ENCODE measurements at regions not wholly inside any gene's neighbourhood (a gene's known extent, or its start where the extent isn't known, plus 50 kb on each side); places are given as distances from the start of the nearest gene placed in this dataset.

GRCh38 chr20:56718816-56719215, 89.7 kb downstream of the TFAP2C start:
- Histone ChIP-seq H4K20me1 (ENCODE audit: insufficient read depth) (no peaks in the 10 kb centered on the region), H3K27me3 (ENCODE audit: insufficient read depth, low read length) (no peaks in the 10 kb centered on the region), H3K4me2 (ENCODE audit: low read length) (no peak overlapping the region), H3K27ac (ENCODE audit: low read depth, low read length) (no peak overlapping the region), H3K9ac (ENCODE audit: low read length) (no peak overlapping the region), H3K9me3 (ENCODE audit: control insufficient read depth in 1 of 2, insufficient read depth in 1 of 2, low read depth in 1 of 2, low read length in 2 of 2) (no peaks in the 10 kb centered on the region), H3K36me3 (ENCODE audit: control insufficient read depth in 1 of 2, insufficient read depth in 2 of 2, low read length in 2 of 2) (no peaks in the 10 kb centered on the region), H3K9me2 (ENCODE audit: insufficient read depth) (no peaks in the 10 kb centered on the region), H2AFZ (ENCODE audit: low read depth, low read length, poor library complexity, severe bottlenecking) (no peak overlapping the region), H3K4me1 (ENCODE audit: control insufficient read depth in 1 of 2, insufficient read depth in 2 of 2, low read length in 2 of 2) (no peaks in the 10 kb centered on the region), H3K4me3 (replicated peaks in 1 of 2; ENCODE audit: low read depth in 1 of 2, low read length in 2 of 2) (no peak overlapping the region), H3K79me2 (ENCODE audit: insufficient read depth, low read length) (no peaks in the 10 kb centered on the region)
- POLR2A ChIA-PET, result no interaction called here
- CTCF ChIA-PET, result no interaction called here
- intact Hi-C loops (cut with micrococcal nuclease), result no loop called here
- TF ChIP-seq JUND (IDR thresholded peaks at IDR 0.05) (no peak), ZBTB33 (IDR thresholded peaks at IDR 0.05; ENCODE audit: extremely low read depth, insufficient replicate concordance, low read length) (no peak), CBX3 (IDR thresholded peaks at IDR 0.05; ENCODE audit: low read depth) (no peak), EZH2 (IDR thresholded peaks at IDR 0.05) (no peak), ELF1 (IDR thresholded peaks at IDR 0.05; ENCODE audit: borderline replicate concordance, low read depth) (no peak), MAX (IDR thresholded peaks at IDR 0.05) (no peak), TCF7L2 (IDR thresholded peaks at IDR 0.05; ENCODE audit: borderline replicate concordance, extremely low read depth, insufficient read depth, insufficient read length) (no peak), SIN3A (IDR thresholded peaks at IDR 0.05; ENCODE audit: low read depth) (no peak), POLR2A (IDR thresholded peaks at IDR 0.05; ENCODE audit: borderline replicate concordance, extremely low read depth, insufficient read depth, insufficient read length) (no peak), POLR2AphosphoS5 (IDR thresholded peaks at IDR 0.05; ENCODE audit: low read depth, low read length) (no peak), EGR1 (IDR thresholded peaks at IDR 0.05; ENCODE audit: low read depth) (no peak), CEBPB (IDR thresholded peaks at IDR 0.05; ENCODE audit: low read depth) (no peak), FOSL1 (IDR thresholded peaks at IDR 0.05; ENCODE audit: low read depth) (no peak), SRF (IDR thresholded peaks at IDR 0.05; ENCODE audit: low read depth) (no peak), YY1 (IDR thresholded peaks at IDR 0.05; ENCODE audit: extremely low read depth, insufficient replicate concordance, low read depth, low read length) (no peak), ATF3 (IDR thresholded peaks at IDR 0.05) (no peak), RAD21 (IDR thresholded peaks at IDR 0.05; ENCODE audit: low read depth) (no peak), SP1 (IDR thresholded peaks at IDR 0.05; ENCODE audit: low read depth) (no peak), EZH2phosphoT487 (IDR thresholded peaks at IDR 0.05; ENCODE audit: borderline replicate concordance) (no peak), REST (IDR thresholded peaks at IDR 0.05; ENCODE audit: low read depth) (no peak)
- DNase-seq (ENCODE audit: low read depth, low spot score), result no peak
- RAD21 ChIA-PET (ENCODE audit: low non-redundant PET in 1 of 2, low total read pairs in 2 of 2, uncharacterized antibody in 2 of 2, unreplicated experiment in 2 of 2), result no interaction called here
- no peak for ATAC-seq
- no TSS peak for BruUV-seq (replicated peaks)
